Mammary epithelial cell (primary cell): ENCODE measurements at regions not wholly inside any gene's neighbourhood (a gene's known extent, or its start where the extent isn't known, plus 50 kb on each side); places are given as distances from the start of the nearest gene placed in this dataset.

ENCODE experiments used
- CTCF ChIP-seq, 2 donors: IDR thresholded peaks in 1 of 2; conservative IDR thresholded peaks in 1 of 2; 2 replicates each; pipeline ENCODE4 v1.5.1; 2011 to 2012; ENCODE audit warnings: inconsistent platforms in 2 of 2, low read length in 2 of 2, mild to moderate bottlenecking in 2 of 2, control low read depth in 1 of 2, low read depth in 1 of 2; ENCODE audit not compliant: insufficient read depth in 1 of 2; ENCODE audit errors: extremely low read depth in 1 of 2
- EZH2 ChIP-seq: IDR thresholded peaks from 2 replicates; pipeline ENCODE4 v1.6.1; 2012; ENCODE audit warnings: low read length, inconsistent platforms, borderline replicate concordance

DNA sequence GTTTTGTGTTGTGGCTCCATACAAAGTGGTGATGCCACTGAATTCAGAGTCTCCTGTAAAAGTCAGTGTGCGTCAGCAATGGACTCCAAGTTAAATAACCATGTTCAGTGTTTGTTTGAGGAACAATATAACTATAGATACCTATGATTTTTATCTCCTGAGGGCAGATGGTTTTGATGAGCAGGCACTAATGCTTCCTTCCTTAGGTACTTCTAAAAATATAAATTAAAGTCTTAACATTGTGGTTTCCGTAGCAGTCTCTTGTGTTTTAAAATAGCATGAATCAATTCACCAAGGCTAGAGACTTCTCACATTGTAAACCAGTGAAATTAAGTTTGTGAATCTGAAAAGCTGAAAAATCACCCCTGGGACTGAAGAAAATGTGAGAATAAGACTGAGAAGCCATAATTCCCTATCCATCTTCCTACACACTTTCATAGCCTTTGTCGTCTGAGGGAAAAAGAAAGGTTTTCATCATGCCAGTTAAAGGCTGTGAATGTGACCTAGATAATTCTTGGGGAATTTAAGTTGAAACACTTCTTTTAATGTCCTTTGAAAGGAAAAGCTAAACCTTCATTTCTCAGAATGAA is 1502.9 kb downstream of the CDH11 start:
- TF ChIP-seq CTCF (conservative IDR thresholded peaks at IDR 0.05 in 1 of 2, IDR thresholded peaks at IDR 0.05 in 1 of 2; ENCODE audit: extremely low read depth in 1 of 2, insufficient read depth in 1 of 2, low read depth in 1 of 2, low read length in 2 of 2) (no peak), EZH2 (no peak)
